Osteoblast (primary cell): ENCODE measurements at regions not wholly inside any gene's neighbourhood (a gene's known extent, or its start where the extent isn't known, plus 50 kb on each side); places are given as distances from the start of the nearest gene placed in this dataset.

Experiments
- DNase-seq: peaks from one replicate; pipeline ENCODE4 v3.0.0; 2011; ENCODE audit warnings: low spot score, mixed read lengths; ENCODE audit not compliant: insufficient read length; ENCODE audit errors: missing footprints
- H2AFZ ChIP-seq: 2 replicates; pipeline ENCODE4 v1.6.0; 2011; ENCODE audit warnings: mild to moderate bottlenecking, low read length
- H3K27ac ChIP-seq: 2 replicates; pipeline ENCODE4 v1.5.1; 2011; ENCODE audit warnings: mild to moderate bottlenecking, low read depth, low read length, moderate library complexity
- H3K27me3 ChIP-seq: 2 replicates; pipeline ENCODE4 v1.6.0; 2012; ENCODE audit warnings: mild to moderate bottlenecking, control low read depth, inconsistent platforms, low read length, moderate library complexity; ENCODE audit not compliant: insufficient read depth
- H3K36me3 ChIP-seq: 2 replicates; pipeline ENCODE4 v1.5.1; 2011; ENCODE audit warnings: mild to moderate bottlenecking, low read length, control low read depth, moderate library complexity; ENCODE audit not compliant: insufficient read depth
- H3K4me1 ChIP-seq: 2 replicates; pipeline ENCODE4 v1.5.1; 2011; ENCODE audit warnings: mild to moderate bottlenecking, low read length, control low read depth, moderate library complexity; ENCODE audit not compliant: insufficient read depth
- H3K4me2 ChIP-seq: 2 replicates; pipeline ENCODE4 v1.6.0; 2011; ENCODE audit warnings: mild to moderate bottlenecking, low read length; ENCODE audit not compliant: insufficient read depth
- H3K4me3 ChIP-seq: fragments of 200-600 bp; sonication (generic); 3 replicates; pipeline ENCODE4 v1.5.1; 2012; ENCODE audit warnings: mild to moderate bottlenecking, low read length, inconsistent platforms; ENCODE audit not compliant: insufficient read depth
- H3K79me2 ChIP-seq: 2 replicates; pipeline ENCODE4 v1.6.0; 2012; ENCODE audit warnings: mild to moderate bottlenecking, low read length, control low read depth, inconsistent platforms; ENCODE audit not compliant: insufficient read depth
- H3K9me3 ChIP-seq: 2 replicates; pipeline ENCODE4 v1.5.1; 2011; ENCODE audit warnings: low read depth, low read length, control low read depth
- H4K20me1 ChIP-seq: 2 replicates; pipeline ENCODE4 v1.6.0; 2012; ENCODE audit warnings: mild to moderate bottlenecking, low read length, control low read depth; ENCODE audit not compliant: insufficient read depth
- TF ChIP-seq, protein P1 (sequence below): IDR thresholded peaks from 2 replicates; pipeline ENCODE4 v1.5.1; 2011; ENCODE audit warnings: mild to moderate bottlenecking, low read depth, low read length, moderate library complexity; ENCODE audit errors: extremely low read depth

DNA sequence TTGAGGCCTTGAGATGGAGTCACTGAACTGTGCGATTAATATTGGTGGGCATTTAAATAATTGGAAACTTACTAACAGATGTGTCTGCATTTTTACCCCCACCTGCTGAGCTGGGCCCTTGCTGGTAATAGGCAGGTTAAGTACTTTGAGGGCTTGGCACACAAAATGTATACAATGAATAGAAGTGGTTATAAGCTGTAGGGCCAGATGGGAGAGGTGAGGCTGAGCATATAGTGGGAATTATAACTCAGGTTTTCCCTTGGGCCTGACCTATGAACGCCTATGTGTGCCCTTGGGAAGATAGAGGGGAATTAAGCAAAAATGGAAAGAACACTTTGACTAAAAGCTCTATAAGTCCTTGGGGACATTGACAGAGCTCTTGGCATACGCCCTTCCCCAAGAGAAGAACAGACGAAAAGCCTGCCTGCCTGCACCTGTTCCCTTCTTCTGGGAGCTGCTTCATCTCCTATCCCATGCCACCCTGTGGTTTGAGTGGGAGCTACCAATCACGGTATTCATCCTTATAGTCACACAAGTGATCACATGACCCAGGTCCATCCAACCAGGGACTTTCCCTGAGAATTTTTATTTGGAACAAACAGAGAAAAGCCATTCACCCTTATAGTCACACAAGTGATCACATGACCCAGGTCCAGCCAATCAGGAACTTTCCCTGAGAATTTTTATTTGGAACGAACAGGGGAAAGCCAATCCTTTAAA lies 260.7 kb upstream of the CSF3R start:
- H3K36me3 ChIP-seq: no peaks in the 10 kb centered on the region
- H3K4me2 ChIP-seq: no peak overlapping the region
- H3K27ac ChIP-seq: no peak overlapping the region
- DNase-seq: no peak
- no peaks in the 10 kb centered on the region for H3K79me2 ChIP-seq
- no peaks in the 10 kb centered on the region for H3K4me1 ChIP-seq
- H4K20me1 ChIP-seq: no peaks in the 10 kb centered on the region
- no peak overlapping the region for H2AFZ ChIP-seq
- no peak overlapping the region for H3K4me3 ChIP-seq
- no peaks in the 10 kb centered on the region for H3K27me3 ChIP-seq
- no peaks in the 10 kb centered on the region for H3K9me3 ChIP-seq
- TF ChIP-seq, protein P1, sequence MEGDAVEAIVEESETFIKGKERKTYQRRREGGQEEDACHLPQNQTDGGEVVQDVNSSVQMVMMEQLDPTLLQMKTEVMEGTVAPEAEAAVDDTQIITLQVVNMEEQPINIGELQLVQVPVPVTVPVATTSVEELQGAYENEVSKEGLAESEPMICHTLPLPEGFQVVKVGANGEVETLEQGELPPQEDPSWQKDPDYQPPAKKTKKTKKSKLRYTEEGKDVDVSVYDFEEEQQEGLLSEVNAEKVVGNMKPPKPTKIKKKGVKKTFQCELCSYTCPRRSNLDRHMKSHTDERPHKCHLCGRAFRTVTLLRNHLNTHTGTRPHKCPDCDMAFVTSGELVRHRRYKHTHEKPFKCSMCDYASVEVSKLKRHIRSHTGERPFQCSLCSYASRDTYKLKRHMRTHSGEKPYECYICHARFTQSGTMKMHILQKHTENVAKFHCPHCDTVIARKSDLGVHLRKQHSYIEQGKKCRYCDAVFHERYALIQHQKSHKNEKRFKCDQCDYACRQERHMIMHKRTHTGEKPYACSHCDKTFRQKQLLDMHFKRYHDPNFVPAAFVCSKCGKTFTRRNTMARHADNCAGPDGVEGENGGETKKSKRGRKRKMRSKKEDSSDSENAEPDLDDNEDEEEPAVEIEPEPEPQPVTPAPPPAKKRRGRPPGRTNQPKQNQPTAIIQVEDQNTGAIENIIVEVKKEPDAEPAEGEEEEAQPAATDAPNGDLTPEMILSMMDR: no peak

DNA sequence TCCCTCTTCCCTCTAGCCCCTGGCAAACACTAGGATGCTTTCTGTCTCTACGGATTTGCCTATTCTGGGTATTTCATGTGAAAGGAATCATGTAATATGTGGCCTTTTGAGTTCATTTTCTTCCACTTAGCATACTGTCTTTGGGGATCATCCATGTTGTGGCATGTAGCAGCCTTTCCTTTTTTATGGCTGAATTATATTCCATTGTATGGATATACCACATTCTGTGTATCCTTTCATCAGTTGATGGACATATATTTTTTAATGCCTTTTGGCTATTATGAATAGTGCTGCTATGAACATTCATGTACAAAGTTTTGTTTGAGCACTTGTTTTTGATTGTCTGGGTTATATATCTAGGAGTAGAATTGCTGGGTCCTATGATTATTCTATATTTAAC lies 258.4 kb upstream of the CSF3R start:
- DNase-seq: no peak
- Histone ChIP-seq H3K27ac (no peak overlapping the region), H3K4me3 (no peak overlapping the region), H3K4me1 (no peaks in the 10 kb centered on the region), H3K27me3 (no peaks in the 10 kb centered on the region), H3K4me2 (no peak overlapping the region), H3K79me2 (no peaks in the 10 kb centered on the region), H3K36me3 (no peaks in the 10 kb centered on the region), H2AFZ (no peak overlapping the region), H4K20me1 (no peaks in the 10 kb centered on the region), H3K9me3 (no peaks in the 10 kb centered on the region)
- TF ChIP-seq, protein P1: no peak

DNA sequence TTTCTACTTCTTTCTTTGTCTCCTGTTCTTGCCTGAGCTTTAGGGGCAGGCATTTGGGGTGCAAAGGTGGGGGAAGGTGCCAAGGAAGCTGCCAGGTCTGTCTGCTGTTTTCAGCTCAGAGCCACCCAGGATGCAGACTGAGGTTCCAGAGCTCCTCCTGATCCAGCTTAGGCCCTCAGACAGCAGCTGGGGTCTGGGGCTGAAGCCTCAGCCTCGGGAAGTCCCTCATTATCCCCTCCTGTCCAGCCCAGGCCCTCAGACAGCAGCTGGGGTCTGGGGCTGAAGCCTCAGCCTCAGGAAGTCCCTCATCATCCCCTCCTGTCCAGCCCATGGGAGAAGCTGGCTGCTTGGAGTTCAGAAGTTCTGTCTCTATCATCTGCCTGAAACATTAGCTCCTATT lies 257.7 kb upstream of the CSF3R start:
- Histone ChIP-seq H3K36me3 (no peaks in the 10 kb centered on the region), H4K20me1 (no peaks in the 10 kb centered on the region), H3K4me2 (no peak overlapping the region), H3K27me3 (no peaks in the 10 kb centered on the region), H3K27ac (no peak overlapping the region), H3K4me3 (no peak overlapping the region), H3K9me3 (no peaks in the 10 kb centered on the region), H3K4me1 (no peaks in the 10 kb centered on the region), H3K79me2 (no peaks in the 10 kb centered on the region), H2AFZ (no peak overlapping the region)
- no peak for DNase-seq
- TF ChIP-seq, protein P1: no peak

DNA sequence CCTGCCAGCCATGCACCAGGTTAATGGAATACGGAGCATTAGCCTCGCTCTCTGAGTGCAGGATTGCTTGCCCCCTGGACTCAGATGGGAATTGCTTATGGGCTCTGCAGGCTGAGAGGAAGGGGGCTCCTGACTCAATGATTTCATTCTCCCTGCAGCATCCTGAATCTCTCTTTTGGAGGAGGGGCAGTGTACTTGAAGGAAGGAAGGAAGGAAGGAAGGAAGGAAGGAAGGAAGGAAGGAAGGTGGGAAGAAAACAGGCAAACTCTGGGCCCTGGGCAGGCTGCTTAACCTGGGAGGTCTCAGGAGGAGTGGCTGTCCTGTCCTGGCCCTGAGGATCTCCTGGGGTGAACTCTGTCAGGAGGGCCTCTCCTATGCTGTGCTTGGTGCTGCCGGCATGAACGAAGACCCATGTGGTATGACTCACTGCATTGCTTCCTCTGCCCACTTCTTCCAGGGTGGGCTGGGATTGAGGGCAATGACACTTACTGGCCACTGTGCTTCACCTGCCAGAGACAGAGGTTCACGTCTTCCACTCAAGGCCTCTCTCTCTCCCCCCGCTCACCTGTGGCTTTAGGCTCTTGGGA lies 257.1 kb upstream of the CSF3R start:
- H3K9me3 ChIP-seq: no peaks in the 10 kb centered on the region
- DNase-seq: no peak
- no peaks in the 10 kb centered on the region for H3K79me2 ChIP-seq
- TF ChIP-seq, protein P1: no peak
- H2AFZ ChIP-seq: no peak overlapping the region
- H3K27me3 ChIP-seq: no peaks in the 10 kb centered on the region
- no peak overlapping the region for H3K4me2 ChIP-seq
- no peaks in the 10 kb centered on the region for H3K36me3 ChIP-seq
- no peaks in the 10 kb centered on the region for H3K4me1 ChIP-seq
- no peak overlapping the region for H3K27ac ChIP-seq
- no peaks in the 10 kb centered on the region for H4K20me1 ChIP-seq
- H3K4me3 ChIP-seq: no peak overlapping the region
